SK-N-SH (cell line): ENCODE measurements at regions not wholly inside any gene's neighbourhood (a gene's known extent, or its start where the extent isn't known, plus 50 kb on each side); places are given as distances from the start of the nearest gene placed in this dataset.

Experiments used
- CTCF ChIA-PET: fragments of 300-600, 350-600 bp; formaldehyde crosslinking; extraction: SDS; loops from one replicate; lab custom pipeline; 2021; lab: Yijun Ruan, JAX
- POLR2A ChIA-PET: fragments of 350-600 bp; sonication (Branson Sonifier 250); formaldehyde crosslinking; extraction: SDS; loops from one replicate; lab custom pipeline; 2020; ENCODE audit warnings: antibody characterized with exemption, inconsistent platforms; lab: Yijun Ruan, JAX
- DNase-seq: peaks from one replicate; pipeline ENCODE4 v3.0.0; 2012
- H2AFZ ChIP-seq: fragments of 200-600 bp; sonication (generic); 2 replicates; pipeline ENCODE4 v1.8.1; 2016; ENCODE audit warnings: antibody characterized with exemption, mild to moderate bottlenecking, low read depth
- H3F3A ChIP-seq: fragments of 200-600 bp; sonication (generic); replicated peaks from 2 replicates; pipeline ENCODE3; 2016; ENCODE audit warnings: antibody characterized with exemption, mild to moderate bottlenecking; ENCODE audit not compliant: insufficient read depth
- H3K27ac ChIP-seq, 2 experiments: fragments of 200-500 bp in 1 of 2; fragments of 200-600 bp in 1 of 2; sonication (Bioruptor generic) in 1 of 2; sonication (generic), shearing (Covaris generic) in 1 of 2; 2 replicates each; pipeline versions ENCODE4 v1.5.1 to v1.6.1; 2014 to 2016; ENCODE audit warnings: low read depth in 2 of 2, inconsistent platforms in 1 of 2, low read length in 1 of 2, mild to moderate bottlenecking in 1 of 2, mixed read lengths in 1 of 2
- H3K27me3 ChIP-seq: fragments of 200-600 bp; sonication (generic), shearing (Covaris generic); 2 replicates; pipeline ENCODE4 v1.6.1; 2016; ENCODE audit warnings: mixed run types; ENCODE audit not compliant: insufficient read depth
- H3K36me3 ChIP-seq, 2 experiments: fragments of 200-500 bp in 1 of 2; fragments of 200-600 bp in 1 of 2; sonication (Bioruptor generic) in 1 of 2; sonication (generic) in 1 of 2; replicated peaks in 1 of 2; 2 replicates each; pipeline versions ENCODE3 to v1.5.1; 2014 to 2016; ENCODE audit warnings: low read length in 1 of 2, mild to moderate bottlenecking in 1 of 2; ENCODE audit not compliant: insufficient read depth in 2 of 2, control insufficient read depth in 1 of 2
- H3K4me1 ChIP-seq, 2 experiments: fragments of 200-500 bp in 1 of 2; fragments of 200-600 bp in 1 of 2; sonication (Bioruptor generic) in 1 of 2; sonication (generic), shearing (Covaris generic) in 1 of 2; 2 replicates each; pipeline versions ENCODE4 v1.5.1 to v1.6.1; 2014 to 2016; ENCODE audit warnings: low read depth in 1 of 2, low read length in 1 of 2, mixed run types in 1 of 2; ENCODE audit not compliant: insufficient read depth in 2 of 2, control insufficient read depth in 1 of 2
- H3K4me2 ChIP-seq: fragments of 200-600 bp; sonication (generic), shearing (Covaris generic); 2 replicates; pipeline ENCODE4 v1.6.1; 2017; ENCODE audit warnings: mixed run types
- H3K4me3 ChIP-seq, 2 experiments: fragments of 200-500 bp in 1 of 2; fragments of 200-600 bp in 1 of 2; sonication (Bioruptor generic) in 1 of 2; sonication (generic), shearing (Covaris generic) in 1 of 2; 2 replicates each; pipeline versions ENCODE4 v1.5.1 to v1.8.1; 2014 to 2016; ENCODE audit warnings: low read depth in 2 of 2, inconsistent platforms in 1 of 2, low read length in 1 of 2, mild to moderate bottlenecking in 1 of 2, mixed read lengths in 1 of 2, moderate library complexity in 1 of 2
- H3K79me2 ChIP-seq: fragments of 200-600 bp; sonication (generic); 2 replicates; pipeline ENCODE4 v1.8.1; 2017; ENCODE audit warnings: mild to moderate bottlenecking; ENCODE audit not compliant: insufficient read depth
- H3K9ac ChIP-seq: fragments of 200-600 bp; sonication (generic); 2 replicates; pipeline ENCODE4 v1.6.1; 2017; ENCODE audit warnings: mixed run types
- H3K9me2 ChIP-seq: fragments of 200-600 bp; sonication (generic); 2 replicates; pipeline ENCODE4 v1.6.1; 2017; ENCODE audit warnings: mixed run types
- H3K9me3 ChIP-seq: fragments of 200-600 bp; sonication (generic); 2 replicates; pipeline ENCODE4 v1.6.1; 2017; ENCODE audit warnings: mixed run types, mild to moderate bottlenecking, moderate library complexity
- H4K20me1 ChIP-seq: fragments of 200-600 bp; sonication (generic); 2 replicates; pipeline ENCODE4 v1.6.1; 2017; ENCODE audit warnings: mild to moderate bottlenecking, mixed run types; ENCODE audit not compliant: insufficient read depth
- EP300 ChIP-seq, 2 experiments: IDR thresholded peaks; 2 replicates each; pipeline versions ENCODE4 v1.4.0 to v1.6.1; 2012; ENCODE audit warnings: borderline replicate concordance in 1 of 2, low read depth in 1 of 2, low read length in 1 of 2
- FOXM1 ChIP-seq: IDR thresholded peaks from 2 replicates; pipeline ENCODE4 v1.4.0; 2012; ENCODE audit warnings: low read depth, mild to moderate bottlenecking
- GABPA ChIP-seq: IDR thresholded peaks from 2 replicates; pipeline ENCODE4 v1.4.0; 2012; ENCODE audit warnings: low read depth, mild to moderate bottlenecking
- MXI1 ChIP-seq: IDR thresholded peaks from 2 replicates; pipeline ENCODE4 v1.6.1; 2012; ENCODE audit warnings: mild to moderate bottlenecking, low read depth, low read length, improper control_type of control experiment
- NFIC ChIP-seq: IDR thresholded peaks from 2 replicates; pipeline ENCODE4 v1.4.0; 2012; ENCODE audit warnings: borderline replicate concordance
- NRF1 ChIP-seq: IDR thresholded peaks from 2 replicates; pipeline ENCODE4 v1.6.1; 2012; ENCODE audit warnings: low read depth, mild to moderate bottlenecking, low read length
- RCOR1 ChIP-seq: fragments of 150-350 bp; IDR thresholded peaks from 2 replicates; pipeline ENCODE4 v1.6.1; 2017; ENCODE audit warnings: antibody characterized with exemption, low read length
- SIN3A ChIP-seq: IDR thresholded peaks from 2 replicates; pipeline ENCODE4 v1.6.1; 2012; ENCODE audit warnings: low read depth, mild to moderate bottlenecking, low read length, moderate library complexity, borderline replicate concordance
- WGBS: methylation state at CpG from one replicate; pipeline ENCODE4 v1.1.6; 2017; ENCODE audit warnings: low lambda C conversion rate; 5-methylcytosine and 5-hydroxymethylcytosine counted together
- TF ChIP-seq, protein P1 (sequence below): IDR thresholded peaks from 2 replicates; pipeline ENCODE4 v1.6.1; 2012; ENCODE audit warnings: mild to moderate bottlenecking, low read depth, low read length, moderate library complexity
- TF ChIP-seq, protein P2 (sequence below): fragments of 150-350 bp; IDR thresholded peaks from 2 replicates; pipeline ENCODE4 v1.6.1; 2016; ENCODE audit warnings: mild to moderate bottlenecking, low read depth, low read length
- TF ChIP-seq, protein P3 (sequence below): IDR thresholded peaks from 2 replicates; pipeline ENCODE4 v1.4.0; 2012; ENCODE audit warnings: low read depth
- TF ChIP-seq, protein P4 (sequence below): IDR thresholded peaks from 2 replicates; pipeline ENCODE4 v1.4.0; 2012; ENCODE audit warnings: low read depth, borderline replicate concordance
- TF ChIP-seq, protein P5 (sequence below): IDR thresholded peaks from 2 replicates; pipeline ENCODE4; 2012

DNA sequence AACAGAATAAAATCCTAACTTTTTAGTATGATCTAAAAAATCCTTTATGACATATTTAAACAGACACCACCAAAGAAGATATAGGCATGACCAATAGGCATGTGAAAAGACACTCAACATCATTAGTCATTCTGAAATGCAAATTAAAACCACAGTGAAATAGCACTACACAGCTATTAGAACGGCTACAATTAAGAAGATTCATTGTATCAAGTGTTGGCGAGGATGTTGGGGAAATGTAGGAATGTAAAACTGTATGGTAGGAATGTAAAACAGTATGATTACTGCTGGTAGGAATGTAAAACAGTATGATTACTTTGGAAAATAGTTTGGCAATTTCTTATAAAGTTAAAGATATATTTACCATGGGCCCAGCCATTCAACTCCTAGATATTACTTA lies 253.3 kb upstream of the TCF4 start:
- no peak for DNase-seq
- CTCF ChIA-PET, result no interaction called here
- Histone ChIP-seq H3K27me3 (no peaks in the 10 kb centered on the region), H3K4me1 (peaks cover 6 to 19% of the 10 kb centered on the region in 2 experiments; a peak in 3 of 4 replicates), H3K4me3 (no peak overlapping the region)
- TF ChIP-seq RCOR1, result no peak
- TF ChIP-seq NRF1, result no peak
- TF ChIP-seq, protein P1, sequence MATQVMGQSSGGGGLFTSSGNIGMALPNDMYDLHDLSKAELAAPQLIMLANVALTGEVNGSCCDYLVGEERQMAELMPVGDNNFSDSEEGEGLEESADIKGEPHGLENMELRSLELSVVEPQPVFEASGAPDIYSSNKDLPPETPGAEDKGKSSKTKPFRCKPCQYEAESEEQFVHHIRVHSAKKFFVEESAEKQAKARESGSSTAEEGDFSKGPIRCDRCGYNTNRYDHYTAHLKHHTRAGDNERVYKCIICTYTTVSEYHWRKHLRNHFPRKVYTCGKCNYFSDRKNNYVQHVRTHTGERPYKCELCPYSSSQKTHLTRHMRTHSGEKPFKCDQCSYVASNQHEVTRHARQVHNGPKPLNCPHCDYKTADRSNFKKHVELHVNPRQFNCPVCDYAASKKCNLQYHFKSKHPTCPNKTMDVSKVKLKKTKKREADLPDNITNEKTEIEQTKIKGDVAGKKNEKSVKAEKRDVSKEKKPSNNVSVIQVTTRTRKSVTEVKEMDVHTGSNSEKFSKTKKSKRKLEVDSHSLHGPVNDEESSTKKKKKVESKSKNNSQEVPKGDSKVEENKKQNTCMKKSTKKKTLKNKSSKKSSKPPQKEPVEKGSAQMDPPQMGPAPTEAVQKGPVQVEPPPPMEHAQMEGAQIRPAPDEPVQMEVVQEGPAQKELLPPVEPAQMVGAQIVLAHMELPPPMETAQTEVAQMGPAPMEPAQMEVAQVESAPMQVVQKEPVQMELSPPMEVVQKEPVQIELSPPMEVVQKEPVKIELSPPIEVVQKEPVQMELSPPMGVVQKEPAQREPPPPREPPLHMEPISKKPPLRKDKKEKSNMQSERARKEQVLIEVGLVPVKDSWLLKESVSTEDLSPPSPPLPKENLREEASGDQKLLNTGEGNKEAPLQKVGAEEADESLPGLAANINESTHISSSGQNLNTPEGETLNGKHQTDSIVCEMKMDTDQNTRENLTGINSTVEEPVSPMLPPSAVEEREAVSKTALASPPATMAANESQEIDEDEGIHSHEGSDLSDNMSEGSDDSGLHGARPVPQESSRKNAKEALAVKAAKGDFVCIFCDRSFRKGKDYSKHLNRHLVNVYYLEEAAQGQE, result no peak
- TF ChIP-seq, all 33 proteins: peak for 0
- no peak overlapping the region for H2AFZ ChIP-seq
- H3K79me2 ChIP-seq, result no peaks in the 10 kb centered on the region
- no peaks in the 10 kb centered on the region for H3K36me3 ChIP-seq
- H3K4me2 ChIP-seq, result no peak overlapping the region
- H3K27ac ChIP-seq, result no peak overlapping the region
- H3F3A ChIP-seq, result peaks cover 14% of the 10 kb centered on the region
- no peaks in the 10 kb centered on the region for H3K9me2 ChIP-seq
- H3K9me3 ChIP-seq, result no peaks in the 10 kb centered on the region
- H3K9ac ChIP-seq, result no peak overlapping the region
- POLR2A ChIA-PET, result no interaction called here
- H4K20me1 ChIP-seq, result no peaks in the 10 kb centered on the region
- 81% methylated on average over 2 of the region's 2 CpGs for WGBS

DNA sequence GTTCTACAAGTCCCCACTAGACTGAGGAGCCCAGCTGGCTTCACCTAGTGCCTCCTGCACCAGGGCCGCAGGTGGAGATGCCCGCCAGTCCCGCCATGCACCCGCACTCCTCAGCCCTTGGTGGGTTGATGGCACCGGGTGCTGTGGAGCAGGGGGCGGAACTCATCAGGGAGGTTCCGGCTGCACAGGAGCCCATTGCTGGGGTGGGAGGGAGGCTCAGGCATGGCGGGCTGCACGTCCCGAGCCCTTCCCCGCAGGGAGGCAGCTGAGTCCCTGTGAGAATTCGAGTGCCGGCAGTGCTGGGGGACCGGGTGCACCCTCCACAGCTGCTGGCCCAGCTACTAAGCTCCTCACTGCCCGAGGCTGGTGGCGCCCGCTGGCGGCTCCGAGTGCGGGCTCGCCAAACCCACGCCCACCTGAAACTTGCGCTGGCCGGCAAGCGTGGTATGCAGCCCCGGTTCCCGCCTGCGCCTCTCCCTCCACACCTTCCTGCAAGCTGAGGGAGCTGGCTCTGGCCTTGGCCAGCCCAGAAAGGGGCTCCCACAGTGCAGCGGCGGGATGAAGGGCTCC lies 252.7 kb upstream of the TCF4 start:
- ChIA-PET CTCF (no interaction called here), POLR2A (interaction anchor here (0.6 kb wide), 1 partner anchor 391 kb away, joined by 3 read pairs; no protein-coding TSS in a partner anchor)
- no peak for DNase-seq
- no peak overlapping the region for H3K27ac ChIP-seq
- no peaks in the 10 kb centered on the region for H3K27me3 ChIP-seq
- H3K4me1 ChIP-seq, result peaks cover 6 to 19% of the 10 kb centered on the region in 2 experiments; a peak in 3 of 4 replicates
- no peaks in the 10 kb centered on the region for H3K36me3 ChIP-seq
- no peaks in the 10 kb centered on the region for H4K20me1 ChIP-seq
- H3K4me3 ChIP-seq, result no peak overlapping the region
- H3K9me3 ChIP-seq, result no peaks in the 10 kb centered on the region
- peaks cover 14% of the 10 kb centered on the region for H3F3A ChIP-seq
- H3K9me2 ChIP-seq, result no peaks in the 10 kb centered on the region
- H2AFZ ChIP-seq, result no peak overlapping the region
- H3K79me2 ChIP-seq, result no peaks in the 10 kb centered on the region
- H3K9ac ChIP-seq, result no peak overlapping the region
- 94% methylated on average over 17 of the region's 30 CpGs for WGBS
- H3K4me2 ChIP-seq, result no peak overlapping the region
- TF ChIP-seq, protein P1, result no peak
- TF ChIP-seq, protein P2, sequence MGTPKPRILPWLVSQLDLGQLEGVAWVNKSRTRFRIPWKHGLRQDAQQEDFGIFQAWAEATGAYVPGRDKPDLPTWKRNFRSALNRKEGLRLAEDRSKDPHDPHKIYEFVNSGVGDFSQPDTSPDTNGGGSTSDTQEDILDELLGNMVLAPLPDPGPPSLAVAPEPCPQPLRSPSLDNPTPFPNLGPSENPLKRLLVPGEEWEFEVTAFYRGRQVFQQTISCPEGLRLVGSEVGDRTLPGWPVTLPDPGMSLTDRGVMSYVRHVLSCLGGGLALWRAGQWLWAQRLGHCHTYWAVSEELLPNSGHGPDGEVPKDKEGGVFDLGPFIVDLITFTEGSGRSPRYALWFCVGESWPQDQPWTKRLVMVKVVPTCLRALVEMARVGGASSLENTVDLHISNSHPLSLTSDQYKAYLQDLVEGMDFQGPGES, result no peak
- no peak for TF ChIP-seq NRF1
- no peak for TF ChIP-seq EP300 (IDR thresholded peaks at IDR 0.05; ENCODE audit: borderline replicate concordance in 1 of 2, low read depth in 1 of 2, low read length in 1 of 2)
- no peak for TF ChIP-seq MXI1
- no peak for TF ChIP-seq FOXM1
- TF ChIP-seq, protein P3, sequence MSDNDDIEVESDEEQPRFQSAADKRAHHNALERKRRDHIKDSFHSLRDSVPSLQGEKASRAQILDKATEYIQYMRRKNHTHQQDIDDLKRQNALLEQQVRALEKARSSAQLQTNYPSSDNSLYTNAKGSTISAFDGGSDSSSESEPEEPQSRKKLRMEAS, result no peak
- no peak for TF ChIP-seq SIN3A
- TF ChIP-seq RCOR1, result no peak
- no peak for TF ChIP-seq NFIC
- TF ChIP-seq, protein P4, sequence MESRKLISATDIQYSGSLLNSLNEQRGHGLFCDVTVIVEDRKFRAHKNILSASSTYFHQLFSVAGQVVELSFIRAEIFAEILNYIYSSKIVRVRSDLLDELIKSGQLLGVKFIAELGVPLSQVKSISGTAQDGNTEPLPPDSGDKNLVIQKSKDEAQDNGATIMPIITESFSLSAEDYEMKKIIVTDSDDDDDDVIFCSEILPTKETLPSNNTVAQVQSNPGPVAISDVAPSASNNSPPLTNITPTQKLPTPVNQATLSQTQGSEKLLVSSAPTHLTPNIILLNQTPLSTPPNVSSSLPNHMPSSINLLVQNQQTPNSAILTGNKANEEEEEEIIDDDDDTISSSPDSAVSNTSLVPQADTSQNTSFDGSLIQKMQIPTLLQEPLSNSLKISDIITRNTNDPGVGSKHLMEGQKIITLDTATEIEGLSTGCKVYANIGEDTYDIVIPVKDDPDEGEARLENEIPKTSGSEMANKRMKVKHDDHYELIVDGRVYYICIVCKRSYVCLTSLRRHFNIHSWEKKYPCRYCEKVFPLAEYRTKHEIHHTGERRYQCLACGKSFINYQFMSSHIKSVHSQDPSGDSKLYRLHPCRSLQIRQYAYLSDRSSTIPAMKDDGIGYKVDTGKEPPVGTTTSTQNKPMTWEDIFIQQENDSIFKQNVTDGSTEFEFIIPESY, result no peak
- TF ChIP-seq, protein P5, sequence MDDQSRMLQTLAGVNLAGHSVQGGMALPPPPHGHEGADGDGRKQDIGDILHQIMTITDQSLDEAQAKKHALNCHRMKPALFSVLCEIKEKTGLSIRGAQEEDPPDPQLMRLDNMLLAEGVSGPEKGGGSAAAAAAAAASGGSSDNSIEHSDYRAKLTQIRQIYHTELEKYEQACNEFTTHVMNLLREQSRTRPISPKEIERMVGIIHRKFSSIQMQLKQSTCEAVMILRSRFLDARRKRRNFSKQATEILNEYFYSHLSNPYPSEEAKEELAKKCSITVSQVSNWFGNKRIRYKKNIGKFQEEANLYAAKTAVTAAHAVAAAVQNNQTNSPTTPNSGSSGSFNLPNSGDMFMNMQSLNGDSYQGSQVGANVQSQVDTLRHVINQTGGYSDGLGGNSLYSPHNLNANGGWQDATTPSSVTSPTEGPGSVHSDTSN, result no peak
- TF ChIP-seq GABPA, result no peak
